OCI-LY7 (cell line): ENCODE measurements at regions not wholly inside any gene's neighbourhood (a gene's known extent, or its start where the extent isn't known, plus 50 kb on each side); places are given as distances from the start of the nearest gene placed in this dataset.

Experiments
- CTCF ChIP-seq: fragments of 200-600 bp; sonication (generic); conservative IDR thresholded peaks from 2 replicates; pipeline ENCODE4 v1.5.1; 2014; ENCODE audit warnings: mild to moderate bottlenecking, antibody characterized with exemption, low read length, moderate library complexity, mixed read lengths
- EZH2phosphoT487 ChIP-seq: fragments of 200-600 bp; sonication (generic); IDR thresholded peaks from 2 replicates; pipeline ENCODE4 v1.6.1; 2018; ENCODE audit warnings: low read depth, borderline replicate concordance, mild to moderate bottlenecking, mixed run types, antibody characterized with exemption, low read length, moderate library complexity, mixed read lengths

- TF ChIP-seq CTCF (no peak), EZH2phosphoT487 (no peak)
Observed at GRCh38 chr20:40821429-40821828, 132.4 kb upstream of the MAFB start.
